IMR-90 (cell line): ENCODE measurements at regions not wholly inside any gene's neighbourhood (a gene's known extent, or its start where the extent isn't known, plus 50 kb on each side); places are given as distances from the start of the nearest gene placed in this dataset.

Experiments
- ATAC-seq: fragments of 200-7000 bp; cut with Tn5 transposase; 2 replicates; pipeline ENCODE4 v1.9.1; 2020; ENCODE audit warnings: low read depth, mild to moderate bottlenecking, moderate library complexity
- BruUV-seq: library from RNA; stranded (reverse); fragments of 400-500 nt; replicated peaks from 2 replicates; lab custom pipeline; 2021; lab: Mats Ljungman, UMichigan
- CTCF ChIA-PET: fragments of 300-600 bp; formaldehyde crosslinking; extraction: SDS; loops from one replicate; lab custom pipeline; 2021; ENCODE audit warnings: antibody characterized with exemption; lab: Yijun Ruan, JAX
- POLR2A ChIA-PET: fragments of 300-600 bp; sonication (Branson Sonifier 250); formaldehyde crosslinking; loops from one replicate; lab custom pipeline; 2022; ENCODE audit warnings: antibody characterized with exemption; ENCODE audit not compliant: unreplicated experiment; lab: Charles Lee
- DNase-seq: peaks from one replicate; pipeline ENCODE4 v3.0.0; 2013
- H2AFZ ChIP-seq: replicated peaks from 2 replicates; pipeline ENCODE3; 2013; ENCODE audit warnings: low read length, mild to moderate bottlenecking; ENCODE audit not compliant: poor library complexity
- H2AK5ac ChIP-seq: 2 replicates; pipeline ENCODE4 v1.6.1; 2013; ENCODE audit warnings: low read depth, low read length, inconsistent platforms
- H2AK9ac ChIP-seq: replicated peaks from 2 replicates; pipeline ENCODE3; 2013; ENCODE audit warnings: mild to moderate bottlenecking, low read depth, low read length, moderate library complexity; ENCODE audit not compliant: poor library complexity
- H2BK120ac ChIP-seq: 2 replicates; pipeline ENCODE4 v1.6.1; 2013; ENCODE audit warnings: low read depth, low read length, inconsistent platforms
- H2BK15ac ChIP-seq: 3 replicates; pipeline ENCODE4 v1.6.1; 2013; ENCODE audit warnings: low read depth, low read length, inconsistent platforms
- H2BK20ac ChIP-seq: 2 replicates; pipeline ENCODE4 v1.6.1; 2013; ENCODE audit warnings: low read depth, mild to moderate bottlenecking, inconsistent platforms, low read length, moderate library complexity
- H2BK5ac ChIP-seq: 2 replicates; pipeline ENCODE4 v1.6.1; 2013; ENCODE audit warnings: mild to moderate bottlenecking, low read depth, low read length, inconsistent platforms; ENCODE audit not compliant: poor library complexity, severe bottlenecking
- H3K14ac ChIP-seq: replicated peaks from 2 replicates; pipeline ENCODE4 v1.6.1; 2013; ENCODE audit warnings: low read depth, low read length, inconsistent platforms
- H3K18ac ChIP-seq: 2 replicates; pipeline ENCODE4 v1.6.1; 2013; ENCODE audit warnings: low read depth, low read length, control low read depth
- H3K23ac ChIP-seq: 2 replicates; pipeline ENCODE4 v1.6.1; 2013; ENCODE audit warnings: low read depth, low read length, inconsistent platforms
- H3K27ac ChIP-seq: 2 replicates; pipeline ENCODE4 v1.5.1; 2013; ENCODE audit warnings: mild to moderate bottlenecking, control low read depth, low read length; ENCODE audit not compliant: insufficient read depth
- H3K27me3 ChIP-seq: 2 replicates; pipeline ENCODE4 v1.6.1; 2013; ENCODE audit warnings: low read length; ENCODE audit not compliant: control insufficient read depth, insufficient read depth
- H3K36me3 ChIP-seq: 2 replicates; pipeline ENCODE4 v1.6.1; 2013; ENCODE audit warnings: low read length, mixed read lengths; ENCODE audit not compliant: control insufficient read depth, insufficient read depth
- H3K4ac ChIP-seq: 2 replicates; pipeline ENCODE4 v1.6.1; 2013; ENCODE audit warnings: low read depth, low read length, inconsistent platforms
- H3K4me1 ChIP-seq: 2 replicates; pipeline ENCODE4 v1.6.1; 2013; ENCODE audit warnings: low read length, mixed read lengths; ENCODE audit not compliant: control insufficient read depth, insufficient read depth
- H3K4me2 ChIP-seq: 2 replicates; pipeline ENCODE4 v1.6.1; 2013; ENCODE audit warnings: low read depth, mild to moderate bottlenecking, control low read depth, low read length, moderate library complexity
- H3K4me3 ChIP-seq: 2 replicates; pipeline ENCODE4 v1.5.1; 2013; ENCODE audit warnings: low read depth, mild to moderate bottlenecking, control low read depth, low read length, moderate library complexity; ENCODE audit not compliant: insufficient read depth
- H3K56ac ChIP-seq: 2 replicates; pipeline ENCODE4 v1.6.1; 2013; ENCODE audit warnings: low read length, inconsistent platforms; ENCODE audit not compliant: insufficient read depth; ENCODE audit errors: extremely low read depth
- H3K79me1 ChIP-seq, 2 experiments: 2 replicates each; pipeline ENCODE4 v1.6.1; 2013; ENCODE audit warnings: low read length in 2 of 2, inconsistent platforms in 1 of 2, low read depth in 1 of 2
- H3K9ac ChIP-seq: 2 replicates; pipeline ENCODE4 v1.6.1; 2013; ENCODE audit warnings: low read depth, low read length, control low read depth
- H3K9me1 ChIP-seq: 2 replicates; pipeline ENCODE4 v1.6.1; 2013; ENCODE audit warnings: low read length, inconsistent platforms; ENCODE audit not compliant: insufficient read depth
- H3K9me3 ChIP-seq: 2 replicates; pipeline ENCODE4 v1.6.1; 2013; ENCODE audit warnings: low read length; ENCODE audit not compliant: control insufficient read depth, insufficient read depth
- H4K20me1 ChIP-seq: 2 replicates; pipeline ENCODE4 v1.6.1; 2013; ENCODE audit warnings: low read length, inconsistent platforms; ENCODE audit not compliant: insufficient read depth
- H4K5ac ChIP-seq: 2 replicates; pipeline ENCODE4 v1.6.1; 2013; ENCODE audit warnings: mild to moderate bottlenecking, low read depth, low read length, control low read depth
- H4K8ac ChIP-seq, 2 experiments: 2 replicates each; pipeline ENCODE4 v1.6.1; 2013; ENCODE audit warnings: low read depth in 2 of 2, low read length in 2 of 2, control low read depth in 1 of 2, inconsistent platforms in 1 of 2
- H4K91ac ChIP-seq: 2 replicates; pipeline ENCODE4 v1.6.1; 2013; ENCODE audit warnings: low read depth, low read length, inconsistent platforms; ENCODE audit not compliant: insufficient read depth
- CEBPB ChIP-seq: IDR thresholded peaks from 2 replicates; pipeline ENCODE4 v1.6.1; 2012; ENCODE audit warnings: low read depth, low read length, improper control_type of control experiment
- CTCF ChIP-seq: conservative IDR thresholded peaks from 2 replicates; pipeline ENCODE4 v1.5.1; 2012; ENCODE audit warnings: mild to moderate bottlenecking, low read depth, low read length, improper control_type of control experiment
- MAFK ChIP-seq: IDR thresholded peaks from 2 replicates; pipeline ENCODE4 v1.6.1; 2012; ENCODE audit warnings: low read depth, low read length, improper control_type of control experiment
- MAZ ChIP-seq: IDR thresholded peaks from 2 replicates; pipeline ENCODE4 v1.6.1; 2012; ENCODE audit warnings: low read depth, mild to moderate bottlenecking, low read length, improper control_type of control experiment, moderate library complexity, borderline replicate concordance
- MXI1 ChIP-seq: IDR thresholded peaks from 2 replicates; pipeline ENCODE4 v1.6.1; 2012; ENCODE audit warnings: low read depth, mild to moderate bottlenecking, low read length, moderate library complexity, borderline replicate concordance
- POLR2A ChIP-seq: IDR thresholded peaks from 2 replicates; pipeline ENCODE4 v1.6.1; 2012; ENCODE audit warnings: mild to moderate bottlenecking, low read depth, low read length
- RAD21 ChIP-seq: IDR thresholded peaks from 2 replicates; pipeline ENCODE4 v1.6.1; 2012; ENCODE audit warnings: low read length, improper control_type of control experiment
- RFX5 ChIP-seq: IDR thresholded peaks from 2 replicates; pipeline ENCODE4 v1.8.0; 2012; ENCODE audit warnings: low read depth, mild to moderate bottlenecking, low read length, moderate library complexity
- WGBS, 2 experiments: methylation state at CpG; one replicate each; pipeline versions ENCODE4 v1.1.5 to v1.1.7; 2013; ENCODE audit warnings: missing lambda C conversion rate in 2 of 2; ENCODE audit not compliant: insufficient read length in 1 of 2; ENCODE audit errors: extremely low coverage in 2 of 2; 5-methylcytosine and 5-hydroxymethylcytosine counted together
- dilution Hi-C: fragments of 300-500 bp; cut with HindIII; formaldehyde crosslinking; loops from one replicate; pipeline ENCODE4 v1.14.3; 2018; ENCODE audit warnings: low sequenced_read_pairs; ENCODE audit not compliant: unreplicated experiment
- in situ Hi-C: fragments of 300-500 bp; cut with MboI; formaldehyde crosslinking; loops from 3 replicates; pipeline ENCODE4 v1.14.3; 2019; ENCODE audit warnings: low sequenced_read_pairs, inconsistent platforms, mixed read lengths
- intact Hi-C: fragments of 100-400 bp; cut with micrococcal nuclease; formaldehyde crosslinking; loops from 2 replicates; pipeline ENCODE4 v1.10.0; 2022
- TF ChIP-seq, protein P1 (sequence below): fragments of 150-350 bp; IDR thresholded peaks from 2 replicates; pipeline ENCODE4 v1.6.1; 2016; ENCODE audit warnings: low read depth, mild to moderate bottlenecking, low read length, moderate library complexity, borderline replicate concordance
- TF ChIP-seq, protein P2 (sequence below): fragments of 150-350 bp; IDR thresholded peaks from 2 replicates; pipeline ENCODE4 v1.6.1; 2017; ENCODE audit warnings: mild to moderate bottlenecking, antibody characterized with exemption, low read length, low read depth

DNA sequence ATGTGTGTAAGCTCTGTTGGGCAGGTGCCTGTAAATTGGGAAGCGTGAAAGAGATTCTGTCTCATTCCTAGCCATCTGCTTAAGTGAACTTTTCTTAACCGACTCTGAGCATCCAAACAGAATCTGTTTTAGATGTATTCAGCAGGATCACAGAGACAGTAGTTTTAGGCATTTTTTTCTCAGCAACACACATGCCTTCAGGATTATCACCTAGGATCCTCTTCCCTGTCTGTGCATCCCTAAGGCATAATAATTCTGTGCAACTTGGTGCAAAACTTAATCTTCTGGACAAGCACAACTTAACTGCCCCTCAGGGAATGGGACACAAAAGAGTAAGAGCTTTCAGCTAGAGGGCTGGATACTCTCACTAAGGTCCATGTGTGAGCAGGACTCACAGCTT lies 284.8 kb downstream of the C7orf25 start:
- H2AFZ ChIP-seq, result no peak overlapping the region
- no peaks in the 10 kb centered on the region for H3K79me1 ChIP-seq
- H3K27ac ChIP-seq, result no peak overlapping the region
- no peak overlapping the region for H3K4ac ChIP-seq
- H4K20me1 ChIP-seq, result no peaks in the 10 kb centered on the region
- H3K56ac ChIP-seq, result no peak overlapping the region
- intact Hi-C loops (no loop called here), in situ Hi-C loops (no loop called here), dilution Hi-C loops (no loop called here)
- no peak overlapping the region for H4K5ac ChIP-seq
- no peak overlapping the region for H3K4me2 ChIP-seq
- H3K4me3 ChIP-seq, result no peak overlapping the region
- no peaks in the 10 kb centered on the region for H3K9me3 ChIP-seq
- H3K9me1 ChIP-seq, result no peaks in the 10 kb centered on the region
- TF ChIP-seq MAFK, result no peak
- TF ChIP-seq, protein P1, sequence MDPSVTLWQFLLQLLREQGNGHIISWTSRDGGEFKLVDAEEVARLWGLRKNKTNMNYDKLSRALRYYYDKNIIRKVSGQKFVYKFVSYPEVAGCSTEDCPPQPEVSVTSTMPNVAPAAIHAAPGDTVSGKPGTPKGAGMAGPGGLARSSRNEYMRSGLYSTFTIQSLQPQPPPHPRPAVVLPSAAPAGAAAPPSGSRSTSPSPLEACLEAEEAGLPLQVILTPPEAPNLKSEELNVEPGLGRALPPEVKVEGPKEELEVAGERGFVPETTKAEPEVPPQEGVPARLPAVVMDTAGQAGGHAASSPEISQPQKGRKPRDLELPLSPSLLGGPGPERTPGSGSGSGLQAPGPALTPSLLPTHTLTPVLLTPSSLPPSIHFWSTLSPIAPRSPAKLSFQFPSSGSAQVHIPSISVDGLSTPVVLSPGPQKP, result no peak
- TF ChIP-seq CTCF, result no peak
- no peak for TF ChIP-seq MXI1
- TF ChIP-seq MAZ, result no peak
- TF ChIP-seq, protein P2, sequence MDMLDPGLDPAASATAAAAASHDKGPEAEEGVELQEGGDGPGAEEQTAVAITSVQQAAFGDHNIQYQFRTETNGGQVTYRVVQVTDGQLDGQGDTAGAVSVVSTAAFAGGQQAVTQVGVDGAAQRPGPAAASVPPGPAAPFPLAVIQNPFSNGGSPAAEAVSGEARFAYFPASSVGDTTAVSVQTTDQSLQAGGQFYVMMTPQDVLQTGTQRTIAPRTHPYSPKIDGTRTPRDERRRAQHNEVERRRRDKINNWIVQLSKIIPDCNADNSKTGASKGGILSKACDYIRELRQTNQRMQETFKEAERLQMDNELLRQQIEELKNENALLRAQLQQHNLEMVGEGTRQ, result no peak
- no peak for TF ChIP-seq RAD21
- TF ChIP-seq CEBPB, result no peak
- no peak for TF ChIP-seq RFX5
- TF ChIP-seq POLR2A, result no peak
- H2AK9ac ChIP-seq, result no peak overlapping the region
- POLR2A ChIA-PET, result no interaction called here
- no peak overlapping the region for H3K23ac ChIP-seq
- no peaks in the 10 kb centered on the region for H3K4me1 ChIP-seq
- H2BK15ac ChIP-seq, result no peak overlapping the region
- ATAC-seq (no peak), DNase-seq (no peak)
- H3K9ac ChIP-seq, result no peak overlapping the region
- H2BK20ac ChIP-seq, result no peak overlapping the region
- no CpG with 5 or more reads among the region's 2 CpGs for WGBS, 2 experiments
- no peak overlapping the region for H3K18ac ChIP-seq
- H2AK5ac ChIP-seq, result no peak overlapping the region
- no TSS peak for BruUV-seq
- no peak overlapping the region for H3K14ac ChIP-seq
- no peak overlapping the region for H2BK5ac ChIP-seq
- H2BK120ac ChIP-seq, result no peak overlapping the region
- CTCF ChIA-PET, result no interaction called here
- no peak overlapping the region for H4K8ac ChIP-seq
- no peak overlapping the region for H4K91ac ChIP-seq
- no peaks in the 10 kb centered on the region for H3K36me3 ChIP-seq
- H3K27me3 ChIP-seq, result no peaks in the 10 kb centered on the region
